Esophagus (tissue), 2 donors: ENCODE measurements at regions not wholly inside any gene's neighbourhood (a gene's known extent, or its start where the extent isn't known, plus 50 kb on each side); places are given as distances from the start of the nearest gene placed in this dataset.

ENCODE experiments used
- H3K27ac ChIP-seq, 2 donors: one replicate each; pipeline ENCODE4 v1.5.1; 2013; ENCODE audit warnings: low read depth in 2 of 2, mild to moderate bottlenecking in 2 of 2, inconsistent platforms in 1 of 2, low read length in 1 of 2, moderate library complexity in 1 of 2
- H3K27me3 ChIP-seq, 2 donors: one replicate each; pipeline ENCODE4 v1.6.1; 2013; ENCODE audit warnings: low read length in 2 of 2, control low read depth in 1 of 2, mild to moderate bottlenecking in 1 of 2; ENCODE audit not compliant: insufficient read depth in 2 of 2, control insufficient read depth in 1 of 2
- H3K36me3 ChIP-seq, 2 donors: one replicate each; pipeline ENCODE4 v1.6.1; 2013; ENCODE audit warnings: low read length in 1 of 2; ENCODE audit not compliant: control insufficient read depth in 2 of 2, insufficient read depth in 2 of 2
- H3K4me1 ChIP-seq, 2 donors: one replicate each; pipeline ENCODE4 v1.6.1; 2013; ENCODE audit warnings: low read length in 1 of 2; ENCODE audit not compliant: control insufficient read depth in 2 of 2, insufficient read depth in 2 of 2
- H3K4me3 ChIP-seq, 2 donors: one replicate each; pipeline ENCODE4 v1.5.1; 2013; ENCODE audit warnings: low read length in 2 of 2, mild to moderate bottlenecking in 2 of 2, low read depth in 1 of 2, moderate library complexity in 1 of 2
- H3K9me3 ChIP-seq, 2 donors: one replicate each; pipeline ENCODE4 v1.6.1; 2013; ENCODE audit warnings: mild to moderate bottlenecking in 2 of 2, low read depth in 1 of 2, low read length in 1 of 2, moderate library complexity in 1 of 2; ENCODE audit not compliant: control insufficient read depth in 2 of 2, insufficient read depth in 1 of 2
- WGBS, 2 donors: extraction: QIAGEN DNeasy Blood & Tissue Kit; methylation state at CpG; one replicate each; pipeline ENCODE4 v1.1.7; 2013; 5-methylcytosine and 5-hydroxymethylcytosine counted together
- donor health status: healthy with polysubstance abuse.
- donor health status: Bipolar disorder and iron deficiency.

- Histone ChIP-seq H3K4me1 (no peaks in the 10 kb centered on the region), H3K27me3 (no peaks in the 10 kb centered on the region), H3K27ac (no peak overlapping the region), H3K9me3 (no peaks in the 10 kb centered on the region), H3K36me3 (no peaks in the 10 kb centered on the region), H3K4me3 (no peak overlapping the region)
- WGBS, 2 donors: 53 to 58% methylated on average over 7 of the region's 7 CpGs
These were observed 57.4 kb upstream of the GLI2 start for GRCh38 chr2:120678251-120678650.

- H3K4me3 ChIP-seq: no peak overlapping the region
- 62 to 72% methylated on average over 6 to 7 of the region's 7 CpGs for WGBS, 2 donors
- H3K27me3 ChIP-seq: no peaks in the 10 kb centered on the region
- H3K4me1 ChIP-seq: no peaks in the 10 kb centered on the region
- no peaks in the 10 kb centered on the region for H3K9me3 ChIP-seq
- no peak overlapping the region for H3K27ac ChIP-seq
- H3K36me3 ChIP-seq: no peaks in the 10 kb centered on the region
These were observed 56.7 kb upstream of the GLI2 start for GRCh38 chr2:120678926-120679325.

GRCh38 chr2:120679526-120679925 is 56.1 kb upstream of the GLI2 start:
- 94 to 96% methylated on average over 9 of the region's 9 CpGs for WGBS, 2 donors
- H3K36me3 ChIP-seq: no peaks in the 10 kb centered on the region
- no peaks in the 10 kb centered on the region for H3K4me1 ChIP-seq
- no peaks in the 10 kb centered on the region for H3K9me3 ChIP-seq
- no peak overlapping the region for H3K27ac ChIP-seq
- H3K27me3 ChIP-seq: no peaks in the 10 kb centered on the region
- no peak overlapping the region for H3K4me3 ChIP-seq

GRCh38 chr2:120680136-120680761 is 55.4 kb upstream of the GLI2 start:
- no peaks in the 10 kb centered on the region for H3K9me3 ChIP-seq
- H3K4me3 ChIP-seq: no peak overlapping the region
- H3K27me3 ChIP-seq: no peaks in the 10 kb centered on the region
- no peaks in the 10 kb centered on the region for H3K4me1 ChIP-seq
- H3K36me3 ChIP-seq: no peaks in the 10 kb centered on the region
- 17 to 25% methylated on average over 13 to 18 of the region's 18 CpGs for WGBS, 2 donors
- H3K27ac ChIP-seq: no peak overlapping the region

- H3K4me1 ChIP-seq: no peaks in the 10 kb centered on the region
- WGBS, 2 donors: 55 to 57% methylated on average over 4 of the region's 4 CpGs
- no peak overlapping the region for H3K27ac ChIP-seq
- H3K9me3 ChIP-seq: no peaks in the 10 kb centered on the region
- H3K4me3 ChIP-seq: no peak overlapping the region
- H3K27me3 ChIP-seq: no peaks in the 10 kb centered on the region
- no peaks in the 10 kb centered on the region for H3K36me3 ChIP-seq
These were observed 54.5 kb upstream of the GLI2 start for GRCh38 chr2:120681181-120681580.

- 81 to 86% methylated on average over 11 of the region's 11 CpGs for WGBS, 2 donors
- no peak overlapping the region for H3K4me3 ChIP-seq
These were observed 53.9 kb upstream of the GLI2 start for GRCh38 chr2:120681696-120682288.

GRCh38 chr2:120682654-120683053 is 53.0 kb upstream of the GLI2 start:
- Histone ChIP-seq H3K9me3 (no peaks in the 10 kb centered on the region), H3K4me3 (no peak overlapping the region), H3K27me3 (no peaks in the 10 kb centered on the region), H3K27ac (no peak overlapping the region), H3K36me3 (no peaks in the 10 kb centered on the region), H3K4me1 (no peaks in the 10 kb centered on the region)
- 59 to 73% methylated on average over 12 of the region's 12 CpGs for WGBS, 2 donors

More at GRCh38 chr2:120681696-120682288, 53.9 kb upstream of the GLI2 start:
- Histone ChIP-seq H3K9me3 (no peaks in the 10 kb centered on the region), H3K4me1 (no peaks in the 10 kb centered on the region), H3K36me3 (no peaks in the 10 kb centered on the region), H3K27ac (no peak overlapping the region), H3K27me3 (no peaks in the 10 kb centered on the region)

- Histone ChIP-seq H3K4me1 (no peaks in the 10 kb centered on the region), H3K9me3 (no peaks in the 10 kb centered on the region), H3K27me3 (no peaks in the 10 kb centered on the region), H3K27ac (no peak overlapping the region), H3K4me3 (no peak overlapping the region), H3K36me3 (no peaks in the 10 kb centered on the region)
- 81 to 82% methylated on average over 6 of the region's 6 CpGs for WGBS, 2 donors
These were observed 52.6 kb upstream of the GLI2 start for GRCh38 chr2:120683081-120683480.

GRCh38 chr2:120683701-120684100 is 52.0 kb upstream of the GLI2 start:
- no peak overlapping the region for H3K4me3 ChIP-seq
- H3K9me3 ChIP-seq: no peaks in the 10 kb centered on the region
- H3K27me3 ChIP-seq: no peaks in the 10 kb centered on the region
- H3K4me1 ChIP-seq: no peaks in the 10 kb centered on the region
- no peaks in the 10 kb centered on the region for H3K36me3 ChIP-seq
- 78 to 88% methylated on average over 4 of the region's 4 CpGs for WGBS, 2 donors
- H3K27ac ChIP-seq: no peak overlapping the region
